ENCODE measurements at regions not wholly inside any gene's neighbourhood (a gene's known extent, or its start where the extent isn't known, plus 50 kb on each side); places are given as distances from the start of the nearest gene placed in this dataset.
"Not testable (repeated sequence)": the region's sequence is repeated elsewhere in the genome, so short reads cannot be mapped to it uniquely, and the experiment has no call there.

- H3K9me3 ChIP-seq (ENCODE audit: control insufficient read depth, low read length), result no peaks in the 10 kb centered on the region
- H3K27me3 ChIP-seq (replicated peaks; ENCODE audit: control insufficient read depth, insufficient read depth, low read length, poor library complexity, severe bottlenecking), result no peaks in the 10 kb centered on the region
- DNase-seq, result no peak
- no peak overlapping the region for H3K27ac ChIP-seq (ENCODE audit: insufficient read depth, low read length, poor library complexity, severe bottlenecking)
- no peak overlapping the region for H3K4me3 ChIP-seq (ENCODE audit: insufficient read depth, low read depth, low read length, poor library complexity, severe bottlenecking)
- H3K36me3 ChIP-seq (ENCODE audit: control insufficient read depth, insufficient read depth, low read length), result no peaks in the 10 kb centered on the region
- H3K4me1 ChIP-seq (ENCODE audit: control insufficient read depth, insufficient read depth, low read length, poor library complexity, severe bottlenecking), result no peaks in the 10 kb centered on the region
Measured at GRCh38 chr5:175351126-175351525, 92.9 kb downstream of the DRD1 start.

- Histone ChIP-seq H3K9me3 (ENCODE audit: control insufficient read depth, low read length) (no peaks in the 10 kb centered on the region), H3K27ac (ENCODE audit: insufficient read depth, low read length, poor library complexity, severe bottlenecking) (no peak overlapping the region), H3K4me1 (ENCODE audit: control insufficient read depth, insufficient read depth, low read length, poor library complexity, severe bottlenecking) (no peaks in the 10 kb centered on the region), H3K4me3 (ENCODE audit: insufficient read depth, low read depth, low read length, poor library complexity, severe bottlenecking) (no peak overlapping the region), H3K36me3 (ENCODE audit: control insufficient read depth, insufficient read depth, low read length) (no peaks in the 10 kb centered on the region), H3K27me3 (replicated peaks; ENCODE audit: control insufficient read depth, insufficient read depth, low read length, poor library complexity, severe bottlenecking) (no peaks in the 10 kb centered on the region)
- DNase-seq, result no peak
Measured at GRCh38 chr5:175347931-175348330, 96.1 kb downstream of the DRD1 start.

- no peaks in the 10 kb centered on the region for H3K9me3 ChIP-seq (ENCODE audit: control insufficient read depth, low read length)
- no peak for DNase-seq
- no peak overlapping the region for H3K4me3 ChIP-seq (ENCODE audit: insufficient read depth, low read depth, low read length, poor library complexity, severe bottlenecking)
- no peaks in the 10 kb centered on the region for H3K27me3 ChIP-seq (replicated peaks; ENCODE audit: control insufficient read depth, insufficient read depth, low read length, poor library complexity, severe bottlenecking)
- no peak overlapping the region for H3K27ac ChIP-seq (ENCODE audit: insufficient read depth, low read length, poor library complexity, severe bottlenecking)
- H3K4me1 ChIP-seq (ENCODE audit: control insufficient read depth, insufficient read depth, low read length, poor library complexity, severe bottlenecking), result no peaks in the 10 kb centered on the region
- H3K36me3 ChIP-seq (ENCODE audit: control insufficient read depth, insufficient read depth, low read length), result no peaks in the 10 kb centered on the region
Measured at GRCh38 chr5:175347027-175347426, 97.0 kb downstream of the DRD1 start.

- no peak overlapping the region for H3K27ac ChIP-seq (ENCODE audit: insufficient read depth, low read length, poor library complexity, severe bottlenecking)
- no peak for DNase-seq
Measured at GRCh38 chr5:175344331-175345195, 99.4 kb downstream of the DRD1 start.

GRCh38 chr5:175343308-175343707 lies 100.7 kb downstream of the DRD1 start:
- DNase-seq, result no peak
- Histone ChIP-seq H3K4me1 (ENCODE audit: control insufficient read depth, insufficient read depth, low read length, poor library complexity, severe bottlenecking) (no peaks in the 10 kb centered on the region), H3K36me3 (ENCODE audit: control insufficient read depth, insufficient read depth, low read length) (no peaks in the 10 kb centered on the region), H3K27me3 (replicated peaks; ENCODE audit: control insufficient read depth, insufficient read depth, low read length, poor library complexity, severe bottlenecking) (no peaks in the 10 kb centered on the region), H3K27ac (ENCODE audit: insufficient read depth, low read length, poor library complexity, severe bottlenecking) (no peak overlapping the region), H3K9me3 (ENCODE audit: control insufficient read depth, low read length) (no peaks in the 10 kb centered on the region), H3K4me3 (ENCODE audit: insufficient read depth, low read depth, low read length, poor library complexity, severe bottlenecking) (no peak overlapping the region)

More at GRCh38 chr5:175344331-175345195, 99.4 kb downstream of the DRD1 start:
- H3K27me3 ChIP-seq (replicated peaks; ENCODE audit: control insufficient read depth, insufficient read depth, low read length, poor library complexity, severe bottlenecking), result no peaks in the 10 kb centered on the region
- no peak overlapping the region for H3K4me3 ChIP-seq (ENCODE audit: insufficient read depth, low read depth, low read length, poor library complexity, severe bottlenecking)
- no peaks in the 10 kb centered on the region for H3K36me3 ChIP-seq (ENCODE audit: control insufficient read depth, insufficient read depth, low read length)
- H3K9me3 ChIP-seq (ENCODE audit: control insufficient read depth, low read length), result no peaks in the 10 kb centered on the region
- no peaks in the 10 kb centered on the region for H3K4me1 ChIP-seq (ENCODE audit: control insufficient read depth, insufficient read depth, low read length, poor library complexity, severe bottlenecking)

- no peak for DNase-seq
- H3K27ac ChIP-seq (ENCODE audit: insufficient read depth, low read length, poor library complexity, severe bottlenecking), result no peak overlapping the region
- no peaks in the 10 kb centered on the region for H3K4me1 ChIP-seq (ENCODE audit: control insufficient read depth, insufficient read depth, low read length, poor library complexity, severe bottlenecking)
- no peak overlapping the region for H3K4me3 ChIP-seq (ENCODE audit: insufficient read depth, low read depth, low read length, poor library complexity, severe bottlenecking)
- no peaks in the 10 kb centered on the region for H3K36me3 ChIP-seq (ENCODE audit: control insufficient read depth, insufficient read depth, low read length)
- no peaks in the 10 kb centered on the region for H3K27me3 ChIP-seq (replicated peaks; ENCODE audit: control insufficient read depth, insufficient read depth, low read length, poor library complexity, severe bottlenecking)
- no peaks in the 10 kb centered on the region for H3K9me3 ChIP-seq (ENCODE audit: control insufficient read depth, low read length)
Measured at GRCh38 chr5:175340180-175340579, 103.8 kb downstream of the DRD1 start.

GRCh38 chr5:175337680-175338079 lies 106.3 kb downstream of the DRD1 start:
- Histone ChIP-seq H3K4me3 (ENCODE audit: insufficient read depth, low read depth, low read length, poor library complexity, severe bottlenecking) (no peak overlapping the region), H3K4me1 (ENCODE audit: control insufficient read depth, insufficient read depth, low read length, poor library complexity, severe bottlenecking) (no peaks in the 10 kb centered on the region), H3K36me3 (ENCODE audit: control insufficient read depth, insufficient read depth, low read length) (no peaks in the 10 kb centered on the region), H3K27ac (ENCODE audit: insufficient read depth, low read length, poor library complexity, severe bottlenecking) (no peak overlapping the region), H3K9me3 (ENCODE audit: control insufficient read depth, low read length) (no peaks in the 10 kb centered on the region), H3K27me3 (replicated peaks; ENCODE audit: control insufficient read depth, insufficient read depth, low read length, poor library complexity, severe bottlenecking) (no peaks in the 10 kb centered on the region)
- DNase-seq, result no peak

GRCh38 chr5:175336781-175337180 lies 107.2 kb downstream of the DRD1 start:
- Histone ChIP-seq H3K27ac (ENCODE audit: insufficient read depth, low read length, poor library complexity, severe bottlenecking) (no peak overlapping the region), H3K27me3 (replicated peaks; ENCODE audit: control insufficient read depth, insufficient read depth, low read length, poor library complexity, severe bottlenecking) (no peaks in the 10 kb centered on the region)

GRCh38 chr5:175335691-175336090 lies 108.3 kb downstream of the DRD1 start:
- no peak overlapping the region for H3K4me3 ChIP-seq (ENCODE audit: insufficient read depth, low read depth, low read length, poor library complexity, severe bottlenecking)
- no peaks in the 10 kb centered on the region for H3K36me3 ChIP-seq (ENCODE audit: control insufficient read depth, insufficient read depth, low read length)
- no peaks in the 10 kb centered on the region for H3K4me1 ChIP-seq (ENCODE audit: control insufficient read depth, insufficient read depth, low read length, poor library complexity, severe bottlenecking)
- DNase-seq, result no peak
- H3K27ac ChIP-seq (ENCODE audit: insufficient read depth, low read length, poor library complexity, severe bottlenecking), result no peak overlapping the region
- no peaks in the 10 kb centered on the region for H3K27me3 ChIP-seq (replicated peaks; ENCODE audit: control insufficient read depth, insufficient read depth, low read length, poor library complexity, severe bottlenecking)
- H3K9me3 ChIP-seq (ENCODE audit: control insufficient read depth, low read length), result no peaks in the 10 kb centered on the region

More at GRCh38 chr5:175336781-175337180, 107.2 kb downstream of the DRD1 start:
- Histone ChIP-seq H3K9me3 (ENCODE audit: control insufficient read depth, low read length) (no peaks in the 10 kb centered on the region), H3K4me1 (ENCODE audit: control insufficient read depth, insufficient read depth, low read length, poor library complexity, severe bottlenecking) (no peaks in the 10 kb centered on the region), H3K36me3 (ENCODE audit: control insufficient read depth, insufficient read depth, low read length) (no peaks in the 10 kb centered on the region), H3K4me3 (ENCODE audit: insufficient read depth, low read depth, low read length, poor library complexity, severe bottlenecking) (no peak overlapping the region)
- no peak for DNase-seq

- not testable (repeated sequence) for H3K27me3 ChIP-seq (replicated peaks; ENCODE audit: control insufficient read depth, insufficient read depth, low read length, poor library complexity, severe bottlenecking); H3K4me3 ChIP-seq (ENCODE audit: insufficient read depth, low read depth, low read length, poor library complexity, severe bottlenecking); H3K36me3 ChIP-seq (ENCODE audit: control insufficient read depth, insufficient read depth, low read length); H3K4me1 ChIP-seq (ENCODE audit: control insufficient read depth, insufficient read depth, low read length, poor library complexity, severe bottlenecking); H3K27ac ChIP-seq (ENCODE audit: insufficient read depth, low read length, poor library complexity, severe bottlenecking); H3K9me3 ChIP-seq (ENCODE audit: control insufficient read depth, low read length); DNase-seq
Measured at GRCh38 chr5:175331173-175332036, 112.6 kb downstream of the DRD1 start.

Measured in effector memory CD4-positive, alpha-beta T cell (primary cell).